OCI-LY3 (cell line): ENCODE measurements at regions not wholly inside any gene's neighbourhood (a gene's known extent, or its start where the extent isn't known, plus 50 kb on each side); places are given as distances from the start of the nearest gene placed in this dataset.

Source experiments
- EZH2phosphoT487 ChIP-seq: fragments of 200-600 bp; shearing (Covaris generic); IDR thresholded peaks from 2 replicates; pipeline ENCODE4 v1.6.1; 2018; ENCODE audit warnings: antibody characterized with exemption, mixed run types, low read depth
- TF ChIP-seq, protein P1 (sequence below): fragments of 200-600, 300-600 bp; sonication (generic); IDR thresholded peaks from 2 replicates; pipeline ENCODE4 v1.5.1; 2014; ENCODE audit warnings: antibody characterized with exemption, low read length, low read depth

DNA sequence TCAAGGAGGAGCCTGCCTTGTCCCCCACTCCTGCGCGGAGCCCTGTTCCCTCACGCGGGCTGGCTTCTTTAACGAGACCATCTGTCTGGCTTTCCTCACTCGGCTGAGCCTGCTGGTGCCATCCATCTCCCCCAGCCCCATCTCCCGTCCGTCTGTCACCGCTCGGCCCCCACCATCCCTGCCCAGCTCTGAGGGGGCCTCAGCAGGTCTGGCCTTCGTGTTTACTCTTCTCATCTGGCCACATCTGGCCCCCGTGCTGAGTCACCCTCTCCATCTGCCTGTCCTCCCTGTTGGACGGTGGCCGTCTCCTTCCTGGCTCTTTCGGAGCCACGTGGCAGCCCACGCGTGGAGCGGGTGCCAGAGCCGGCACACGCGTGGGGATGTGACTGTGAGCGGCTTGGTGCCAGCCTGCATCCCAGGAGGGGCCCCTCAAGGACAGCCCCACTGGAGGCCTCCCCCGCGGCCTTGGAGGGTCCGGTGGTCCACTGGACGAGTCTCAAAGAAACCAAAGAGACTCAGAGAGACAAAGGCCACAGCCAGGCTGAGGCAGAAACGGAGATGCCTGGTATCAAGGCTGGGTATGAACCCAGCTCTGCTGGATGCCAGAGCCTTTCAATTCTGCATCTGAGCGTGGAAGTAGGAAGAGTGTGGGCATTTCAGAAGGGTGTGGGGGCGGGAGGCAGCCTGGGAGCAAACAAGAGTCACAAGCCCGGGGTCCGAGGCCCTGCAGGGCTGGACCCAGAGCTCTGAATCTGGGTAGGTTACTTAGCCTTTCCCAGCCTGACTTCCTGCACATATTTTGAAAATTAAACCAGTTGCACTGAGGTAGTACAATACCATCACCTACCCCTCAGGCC, 76.7 kb upstream of the UNC5A start:
- TF ChIP-seq EZH2phosphoT487: no peak
- TF ChIP-seq, protein P1, sequence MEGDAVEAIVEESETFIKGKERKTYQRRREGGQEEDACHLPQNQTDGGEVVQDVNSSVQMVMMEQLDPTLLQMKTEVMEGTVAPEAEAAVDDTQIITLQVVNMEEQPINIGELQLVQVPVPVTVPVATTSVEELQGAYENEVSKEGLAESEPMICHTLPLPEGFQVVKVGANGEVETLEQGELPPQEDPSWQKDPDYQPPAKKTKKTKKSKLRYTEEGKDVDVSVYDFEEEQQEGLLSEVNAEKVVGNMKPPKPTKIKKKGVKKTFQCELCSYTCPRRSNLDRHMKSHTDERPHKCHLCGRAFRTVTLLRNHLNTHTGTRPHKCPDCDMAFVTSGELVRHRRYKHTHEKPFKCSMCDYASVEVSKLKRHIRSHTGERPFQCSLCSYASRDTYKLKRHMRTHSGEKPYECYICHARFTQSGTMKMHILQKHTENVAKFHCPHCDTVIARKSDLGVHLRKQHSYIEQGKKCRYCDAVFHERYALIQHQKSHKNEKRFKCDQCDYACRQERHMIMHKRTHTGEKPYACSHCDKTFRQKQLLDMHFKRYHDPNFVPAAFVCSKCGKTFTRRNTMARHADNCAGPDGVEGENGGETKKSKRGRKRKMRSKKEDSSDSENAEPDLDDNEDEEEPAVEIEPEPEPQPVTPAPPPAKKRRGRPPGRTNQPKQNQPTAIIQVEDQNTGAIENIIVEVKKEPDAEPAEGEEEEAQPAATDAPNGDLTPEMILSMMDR: no peak
